ENCODE measurements at regions not wholly inside any gene's neighbourhood (a gene's known extent, or its start where the extent isn't known, plus 50 kb on each side); places are given as distances from the start of the nearest gene placed in this dataset.

DNA sequence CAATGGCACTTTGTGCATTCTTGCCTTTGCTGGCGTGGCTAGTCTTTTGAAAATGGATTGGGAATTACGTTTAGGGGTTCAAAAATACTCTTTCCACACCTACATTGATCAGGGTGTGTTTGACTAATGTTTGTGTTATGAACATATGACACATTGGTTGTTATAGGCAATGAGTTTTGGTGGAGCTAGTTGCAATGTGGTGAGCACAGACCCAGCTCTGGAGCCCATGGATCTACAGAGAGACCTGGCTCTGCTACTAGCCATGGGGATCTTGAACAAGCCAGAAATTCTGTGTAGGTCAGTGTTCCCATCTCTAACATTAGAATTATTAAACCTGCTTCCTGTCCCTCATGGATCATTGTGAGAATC lies 222.4 kb upstream of the UBL3 start (continued):
- TF ChIP-seq POLR2AphosphoS5 (IDR thresholded peaks at IDR 0.05; ENCODE audit: low read depth): no peak
- TF ChIP-seq JUNB (IDR thresholded peaks at IDR 0.05; ENCODE audit: unreplicated experiment): no peak

GRCh38 chr13:30071969-30072817 lies 221.8 kb upstream of the UBL3 start:
- no peak for ATAC-seq
- H3K4me3 Mint-ChIP-seq: no peak overlapping the region
- Histone ChIP-seq H3K4me1 (ENCODE audit: insufficient read depth) (peaks cover 6% of the 10 kb centered on the region; the same call in 1 of the 2 replicates), H3K4me2 (no peak overlapping the region), H3F3A (replicated peaks; ENCODE audit: low read depth) (no peaks in the 10 kb centered on the region), H3K36me3 (ENCODE audit: insufficient read depth) (no peaks in the 10 kb centered on the region), H3K4me3 (no peak overlapping the region), H3K79me2 (replicated peaks; ENCODE audit: insufficient read depth) (no peaks in the 10 kb centered on the region), H3K9me2 (ENCODE audit: insufficient read depth) (peaks cover 13% of the 10 kb centered on the region), H4K20me1 (replicated peaks; ENCODE audit: insufficient read depth) (no peaks in the 10 kb centered on the region), H3K27me3 (ENCODE audit: insufficient read depth) (no peaks in the 10 kb centered on the region), H3K27ac (ENCODE audit: low read depth) (no peak overlapping the region), H2AFZ (0 out of 2 replicates have a peak overlapping the region, but pooled peaks have one; percentile 23)
- H3K27me3 Mint-ChIP-seq (ENCODE audit: insufficient read depth, low read depth, poor library complexity): no peaks in the 10 kb centered on the region
- no peak overlapping the region for H3K27ac Mint-ChIP-seq
- no peaks in the 10 kb centered on the region; the same call in 2 of the 3 replicates for H3K36me3 Mint-ChIP-seq (ENCODE audit: low read depth)
- H3K4me1 Mint-ChIP-seq: peaks cover 11% of the 10 kb centered on the region
- H3K9me3 Mint-ChIP-seq: peaks cover 3% of the 10 kb centered on the region; the same call in 2 of the 3 replicates
- peak; percentile 26 for DNase-seq (ENCODE audit: low spot score)
- TF ChIP-seq ZNF114 (CRISPR knock-in tag; IDR thresholded peaks at IDR 0.05): no peak
- TF ChIP-seq, protein P1, sequence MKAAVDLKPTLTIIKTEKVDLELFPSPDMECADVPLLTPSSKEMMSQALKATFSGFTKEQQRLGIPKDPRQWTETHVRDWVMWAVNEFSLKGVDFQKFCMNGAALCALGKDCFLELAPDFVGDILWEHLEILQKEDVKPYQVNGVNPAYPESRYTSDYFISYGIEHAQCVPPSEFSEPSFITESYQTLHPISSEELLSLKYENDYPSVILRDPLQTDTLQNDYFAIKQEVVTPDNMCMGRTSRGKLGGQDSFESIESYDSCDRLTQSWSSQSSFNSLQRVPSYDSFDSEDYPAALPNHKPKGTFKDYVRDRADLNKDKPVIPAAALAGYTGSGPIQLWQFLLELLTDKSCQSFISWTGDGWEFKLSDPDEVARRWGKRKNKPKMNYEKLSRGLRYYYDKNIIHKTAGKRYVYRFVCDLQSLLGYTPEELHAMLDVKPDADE (IDR thresholded peaks at IDR 0.05): no peak
- no peak for TF ChIP-seq EZH2 (IDR thresholded peaks at IDR 0.05; ENCODE audit: low read depth, unreplicated experiment)
- TF ChIP-seq STAT1 (IDR thresholded peaks at IDR 0.05; ENCODE audit: unreplicated experiment): no peak
- no peak for TF ChIP-seq EZH2phosphoT487 (IDR thresholded peaks at IDR 0.05; ENCODE audit: unreplicated experiment)

GRCh38 chr13:30065181-30065580 lies 214.8 kb upstream of the UBL3 start:
- no peaks in the 10 kb centered on the region for H3K27me3 ChIP-seq (ENCODE audit: insufficient read depth)
- no peak overlapping the region for H3K4me3 Mint-ChIP-seq
- DNase-seq (ENCODE audit: low spot score) (no peak), ATAC-seq (no peak)
- no peaks in the 10 kb centered on the region for H3K36me3 ChIP-seq (ENCODE audit: insufficient read depth)
- no peak overlapping the region for H3K4me2 ChIP-seq
- H4K20me1 ChIP-seq (replicated peaks; ENCODE audit: insufficient read depth): no peaks in the 10 kb centered on the region
- H2AFZ ChIP-seq: no peak overlapping the region
- H3K79me2 ChIP-seq (replicated peaks; ENCODE audit: insufficient read depth): no peaks in the 10 kb centered on the region
- H3K9me2 ChIP-seq (ENCODE audit: insufficient read depth): no peaks in the 10 kb centered on the region
- peaks cover 1% of the 10 kb centered on the region for H3K27me3 Mint-ChIP-seq (ENCODE audit: insufficient read depth, low read depth, poor library complexity)
- H3K27ac ChIP-seq (ENCODE audit: low read depth): no peak overlapping the region
- no peak overlapping the region; the same call in 1 of the 2 replicates for H3K27ac Mint-ChIP-seq
- peaks cover 4% of the 10 kb centered on the region for H3K36me3 Mint-ChIP-seq (ENCODE audit: low read depth)
- no peak overlapping the region for H3K4me3 ChIP-seq
- no peaks in the 10 kb centered on the region for H3F3A ChIP-seq (replicated peaks; ENCODE audit: low read depth)
- peaks cover 12% of the 10 kb centered on the region; the same call in 2 of the 3 replicates for H3K9me3 Mint-ChIP-seq
- H3K4me1 ChIP-seq (ENCODE audit: insufficient read depth): peaks cover 12% of the 10 kb centered on the region
- peaks cover 12% of the 10 kb centered on the region for H3K4me1 Mint-ChIP-seq
- TF ChIP-seq ZNF114 (CRISPR knock-in tag; IDR thresholded peaks at IDR 0.05) (no peak), POLR2AphosphoS5 (IDR thresholded peaks at IDR 0.05; ENCODE audit: low read depth) (no peak), CTCF (conservative IDR thresholded peaks at IDR 0.05; ENCODE audit: low read depth in 2 of 2) (no peak), STAT1 (IDR thresholded peaks at IDR 0.05; ENCODE audit: unreplicated experiment) (no peak), JUNB (IDR thresholded peaks at IDR 0.05; ENCODE audit: unreplicated experiment) (no peak), NANOG (IDR thresholded peaks at IDR 0.05; ENCODE audit: borderline replicate concordance) (no peak)
- TF ChIP-seq, protein P2, sequence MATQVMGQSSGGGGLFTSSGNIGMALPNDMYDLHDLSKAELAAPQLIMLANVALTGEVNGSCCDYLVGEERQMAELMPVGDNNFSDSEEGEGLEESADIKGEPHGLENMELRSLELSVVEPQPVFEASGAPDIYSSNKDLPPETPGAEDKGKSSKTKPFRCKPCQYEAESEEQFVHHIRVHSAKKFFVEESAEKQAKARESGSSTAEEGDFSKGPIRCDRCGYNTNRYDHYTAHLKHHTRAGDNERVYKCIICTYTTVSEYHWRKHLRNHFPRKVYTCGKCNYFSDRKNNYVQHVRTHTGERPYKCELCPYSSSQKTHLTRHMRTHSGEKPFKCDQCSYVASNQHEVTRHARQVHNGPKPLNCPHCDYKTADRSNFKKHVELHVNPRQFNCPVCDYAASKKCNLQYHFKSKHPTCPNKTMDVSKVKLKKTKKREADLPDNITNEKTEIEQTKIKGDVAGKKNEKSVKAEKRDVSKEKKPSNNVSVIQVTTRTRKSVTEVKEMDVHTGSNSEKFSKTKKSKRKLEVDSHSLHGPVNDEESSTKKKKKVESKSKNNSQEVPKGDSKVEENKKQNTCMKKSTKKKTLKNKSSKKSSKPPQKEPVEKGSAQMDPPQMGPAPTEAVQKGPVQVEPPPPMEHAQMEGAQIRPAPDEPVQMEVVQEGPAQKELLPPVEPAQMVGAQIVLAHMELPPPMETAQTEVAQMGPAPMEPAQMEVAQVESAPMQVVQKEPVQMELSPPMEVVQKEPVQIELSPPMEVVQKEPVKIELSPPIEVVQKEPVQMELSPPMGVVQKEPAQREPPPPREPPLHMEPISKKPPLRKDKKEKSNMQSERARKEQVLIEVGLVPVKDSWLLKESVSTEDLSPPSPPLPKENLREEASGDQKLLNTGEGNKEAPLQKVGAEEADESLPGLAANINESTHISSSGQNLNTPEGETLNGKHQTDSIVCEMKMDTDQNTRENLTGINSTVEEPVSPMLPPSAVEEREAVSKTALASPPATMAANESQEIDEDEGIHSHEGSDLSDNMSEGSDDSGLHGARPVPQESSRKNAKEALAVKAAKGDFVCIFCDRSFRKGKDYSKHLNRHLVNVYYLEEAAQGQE (IDR thresholded peaks at IDR 0.05; ENCODE audit: unreplicated experiment): no peak
- TF ChIP-seq, protein P1 (IDR thresholded peaks at IDR 0.05): no peak

Data from GM23338 (cell line).